Hindlimb muscle (tissue), 1 donor: ENCODE measurements at regions not wholly inside any gene's neighbourhood (a gene's known extent, or its start where the extent isn't known, plus 50 kb on each side); places are given as distances from the start of the nearest gene placed in this dataset.

Source experiments
- DNase-seq: peaks from one replicate; pipeline ENCODE4 v3.0.0-alpha.2; 2013

GRCh38 chr7:85479918-85480643 lies 293.2 kb upstream of the SEMA3D start:
- DNase-seq = peak; percentile 45

DNA sequence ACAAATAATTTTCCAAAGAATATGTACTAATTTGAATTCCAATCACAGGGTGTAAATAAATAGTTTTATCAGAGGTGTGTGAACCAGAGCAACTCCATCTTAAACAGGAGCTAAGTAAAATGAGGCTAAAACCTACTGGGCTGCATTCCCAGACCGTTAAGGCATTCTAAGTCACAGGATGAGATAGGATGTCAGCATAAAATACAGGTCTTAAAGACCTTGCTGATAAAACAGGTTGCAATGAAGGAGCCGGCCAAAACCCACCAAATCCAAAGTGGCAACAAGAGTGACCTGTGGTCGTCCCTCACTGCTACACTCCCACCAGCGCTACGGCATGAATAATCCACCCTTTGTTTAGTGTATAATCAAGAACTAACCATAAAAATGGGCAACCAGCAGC lies 291.7 kb upstream of the SEMA3D start:
- DNase-seq = no peak

DNA sequence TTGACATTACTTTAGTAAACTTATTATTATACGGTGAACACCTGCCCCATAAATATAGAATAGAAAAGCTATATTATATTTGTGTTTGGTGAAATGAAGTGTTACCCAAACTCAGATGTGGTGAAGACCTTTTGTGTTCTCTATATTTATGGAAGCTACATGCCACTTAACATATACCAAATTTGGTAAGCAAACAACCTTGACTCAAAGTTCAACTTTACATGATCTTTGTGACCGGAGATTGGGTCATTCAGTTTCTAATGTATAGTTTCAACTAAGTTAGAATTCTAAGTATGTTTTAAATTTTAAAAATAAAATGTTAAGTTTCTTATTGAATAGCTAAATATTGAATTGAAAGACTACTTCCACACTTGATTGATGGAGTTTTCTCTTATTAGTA lies 288.6 kb upstream of the SEMA3D start:
- no peak for DNase-seq

DNA sequence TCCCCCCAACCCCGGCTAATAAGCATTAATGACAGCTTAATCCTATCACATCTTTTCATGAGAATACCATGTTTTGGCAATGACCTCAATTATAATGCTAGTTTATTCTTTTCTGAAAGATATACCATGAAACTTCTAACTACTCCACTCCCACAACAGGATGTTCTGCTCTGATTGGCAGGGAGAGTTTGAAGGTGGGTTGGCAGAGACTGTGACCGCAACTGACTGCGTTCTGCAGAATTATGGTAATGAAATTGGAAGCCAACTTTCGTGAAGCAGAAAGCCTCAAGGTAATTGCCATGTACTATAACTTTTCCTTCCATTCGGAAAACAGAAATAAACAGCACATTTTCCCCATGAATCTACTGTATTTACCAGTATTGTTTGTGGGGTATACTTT lies 288.2 kb upstream of the SEMA3D start:
- no peak for DNase-seq

DNA sequence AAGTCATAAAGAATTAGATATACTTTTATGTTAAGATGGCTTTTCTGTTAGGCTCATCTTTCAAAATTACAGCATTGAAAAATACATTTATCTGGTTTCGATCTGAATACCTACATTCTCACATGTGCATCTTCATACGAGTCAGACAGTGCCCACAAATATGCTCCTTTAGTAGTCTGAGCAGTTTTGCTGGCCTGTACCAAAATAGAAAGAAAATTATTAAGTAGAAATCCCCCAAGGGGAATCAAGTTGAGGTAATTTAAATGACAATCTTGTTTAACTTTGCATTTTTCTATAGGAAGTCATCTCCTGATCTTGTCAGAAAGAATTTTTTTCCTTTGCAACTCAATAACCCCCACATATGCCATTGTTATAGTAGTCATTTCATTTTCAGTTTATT lies 287.4 kb upstream of the SEMA3D start:
- DNase-seq = no peak

- DNase-seq = no peak
These were observed 284.9 kb upstream of the SEMA3D start for GRCh38 chr7:85471740-85472139.

- no peak for DNase-seq
These were observed 284.5 kb upstream of the SEMA3D start for GRCh38 chr7:85471307-85471706.

- no peak for DNase-seq
These were observed 282.7 kb upstream of the SEMA3D start for GRCh38 chr7:85469446-85470010.

DNA sequence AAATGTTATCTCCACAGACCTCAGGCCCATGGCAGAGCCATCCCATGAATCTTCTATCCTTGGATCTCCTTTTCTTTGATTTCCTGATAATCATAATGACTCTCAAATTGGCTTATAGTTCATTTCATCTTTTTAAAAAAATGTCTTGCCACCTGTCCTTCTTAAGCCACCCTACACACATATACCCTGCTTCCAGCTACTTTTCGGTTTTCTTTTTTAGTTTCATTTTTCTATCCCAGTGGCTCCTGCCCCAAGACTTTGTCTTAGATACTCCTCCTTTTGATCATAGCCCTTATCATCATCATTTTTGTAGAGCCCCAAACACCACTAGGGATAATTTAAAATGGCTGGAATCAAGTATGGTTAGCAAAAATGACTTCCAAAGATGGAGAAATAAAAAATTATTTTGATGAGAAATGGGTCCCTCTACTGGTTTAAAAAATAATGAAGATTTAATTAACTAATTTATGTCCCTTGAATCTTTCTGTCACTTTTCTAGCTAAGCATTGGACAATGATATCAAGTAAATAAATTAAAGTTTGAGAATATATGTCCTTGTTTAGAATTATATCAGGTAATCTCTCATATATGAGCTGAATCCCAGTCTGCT lies 277.3 kb upstream of the SEMA3D start:
- no peak for DNase-seq

- DNase-seq = no peak
These were observed 275.8 kb upstream of the SEMA3D start for GRCh38 chr7:85462671-85463070.

DNA sequence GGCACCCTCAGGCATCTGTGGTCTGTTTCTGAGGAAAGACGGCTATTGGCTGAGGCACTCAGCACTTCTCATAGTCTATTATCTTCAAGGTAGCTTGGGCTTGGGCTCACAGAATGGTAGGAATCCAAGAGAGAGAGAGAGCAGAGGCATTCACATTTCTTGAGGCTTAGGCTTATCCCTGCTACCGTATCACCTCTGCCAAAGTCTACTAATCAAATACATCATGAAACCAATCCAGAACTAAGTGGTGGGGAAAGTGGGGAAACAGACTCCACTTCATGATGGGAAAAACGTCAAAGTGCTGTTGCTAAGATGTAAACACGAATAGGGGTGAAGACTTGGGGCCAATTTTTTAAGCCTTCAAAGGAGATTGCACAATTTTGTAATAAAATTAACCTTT lies 271.1 kb upstream of the SEMA3D start:
- no peak for DNase-seq

GRCh38 chr7:85456254-85456653 lies 269.4 kb upstream of the SEMA3D start:
- no peak for DNase-seq

- no peak for DNase-seq
These were observed 268.0 kb upstream of the SEMA3D start for GRCh38 chr7:85454904-85455303.

- DNase-seq = no peak
These were observed 265.8 kb upstream of the SEMA3D start for GRCh38 chr7:85452674-85453073.

GRCh38 chr7:85449478-85449877 lies 262.6 kb upstream of the SEMA3D start:
- no peak for DNase-seq

DNA sequence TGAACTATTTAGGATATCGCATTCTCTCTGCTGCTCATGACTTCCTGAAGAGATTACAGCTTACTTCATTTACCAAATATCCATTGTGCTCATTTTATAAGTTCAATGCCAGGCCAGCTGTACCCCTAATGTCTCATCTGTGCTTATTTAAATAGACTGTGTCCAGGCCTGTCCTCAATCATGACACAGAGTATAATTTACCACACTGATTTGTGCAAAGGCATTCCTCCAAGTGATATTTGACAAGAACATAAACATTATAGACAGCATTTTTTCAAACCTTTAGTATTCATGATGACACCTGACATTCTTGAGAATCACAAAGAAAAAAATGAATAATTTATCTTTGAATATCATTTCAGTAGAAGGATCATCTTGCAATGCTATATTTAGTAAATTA lies 260.1 kb upstream of the SEMA3D start:
- DNase-seq = no peak

- no peak for DNase-seq
These were observed 239.7 kb upstream of the SEMA3D start for GRCh38 chr7:85426487-85426960.

- DNase-seq = no peak
These were observed 237.4 kb upstream of the SEMA3D start for GRCh38 chr7:85424298-85424697.

DNA sequence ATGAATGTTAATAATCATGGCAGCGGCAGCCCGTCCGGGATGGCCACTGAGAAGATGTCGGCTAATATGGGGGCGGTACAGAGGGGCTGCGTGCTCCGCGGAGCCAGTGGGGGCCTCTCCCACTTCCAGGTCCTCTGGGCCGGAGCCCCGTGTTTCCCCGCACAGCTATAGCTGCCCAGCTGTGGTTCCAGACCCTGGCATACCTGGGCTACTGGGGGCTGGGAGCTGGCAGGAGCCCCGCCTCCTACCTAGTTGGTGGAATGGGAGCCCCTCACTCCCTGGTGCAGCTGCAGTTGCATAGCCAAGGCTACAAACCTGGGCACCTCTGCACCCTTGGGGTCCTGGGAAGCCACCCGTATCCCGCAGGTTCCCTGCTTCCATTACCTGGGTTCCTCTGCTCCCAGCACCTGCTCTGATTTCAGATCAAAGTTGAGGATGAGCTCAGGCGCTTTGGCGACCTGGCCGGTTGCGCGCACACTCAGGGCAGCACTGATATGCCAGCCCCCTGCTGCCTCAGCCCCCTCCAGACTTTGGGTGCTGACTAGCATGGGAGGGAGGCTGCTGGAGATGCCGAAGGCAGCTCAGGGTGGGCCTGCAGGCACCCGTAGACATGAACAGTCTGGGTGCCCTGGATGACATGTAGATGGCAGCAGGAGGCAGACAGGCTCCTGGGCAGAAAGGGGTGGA lies 236.5 kb upstream of the SEMA3D start:
- DNase-seq = no peak

DNA sequence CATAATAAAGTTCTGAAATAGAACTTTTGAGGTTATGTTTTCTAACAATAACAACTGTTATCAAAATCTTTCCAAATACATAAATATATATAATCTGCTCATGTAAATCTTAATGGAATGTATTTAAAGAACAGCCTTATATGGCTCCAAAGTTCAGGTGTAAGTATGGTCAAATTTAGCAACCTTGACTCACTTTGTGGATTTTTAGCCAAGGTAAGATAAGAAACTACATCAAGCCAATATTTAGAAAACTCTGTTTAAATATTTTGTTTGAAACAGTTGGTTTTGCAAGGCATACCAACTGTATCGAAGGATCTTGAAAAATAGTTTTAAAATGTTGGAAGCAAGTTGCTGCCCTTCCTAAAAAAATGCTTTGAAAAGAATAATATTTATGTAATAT lies 228.9 kb upstream of the SEMA3D start:
- no peak for DNase-seq

GRCh38 chr7:85413718-85414117 lies 226.9 kb upstream of the SEMA3D start:
- no peak for DNase-seq

DNA sequence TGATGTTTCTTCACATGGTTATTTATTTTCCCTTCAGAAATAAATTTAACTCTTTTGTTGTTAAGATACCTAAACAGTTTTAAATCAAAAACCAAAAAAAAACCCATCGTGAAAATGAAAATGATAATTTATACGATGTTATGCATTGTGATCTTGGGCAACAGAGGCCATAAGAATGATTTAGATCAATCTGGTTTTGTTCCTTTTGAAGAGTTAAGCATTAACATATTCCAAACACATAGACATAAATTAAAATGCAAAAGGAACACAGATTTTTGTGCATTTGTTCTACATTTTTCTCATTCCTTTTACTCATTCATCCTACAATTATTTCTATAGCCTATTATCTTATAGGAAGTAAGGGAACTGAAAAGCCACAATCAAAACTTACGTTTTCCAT lies 226.1 kb upstream of the SEMA3D start:
- no peak for DNase-seq

GRCh38 chr7:85407391-85407790 lies 220.5 kb upstream of the SEMA3D start:
- DNase-seq = peak; percentile 3
